ENCODE measurements at regions not wholly inside any gene's neighbourhood (a gene's known extent, or its start where the extent isn't known, plus 50 kb on each side); places are given as distances from the start of the nearest gene placed in this dataset.

DNA sequence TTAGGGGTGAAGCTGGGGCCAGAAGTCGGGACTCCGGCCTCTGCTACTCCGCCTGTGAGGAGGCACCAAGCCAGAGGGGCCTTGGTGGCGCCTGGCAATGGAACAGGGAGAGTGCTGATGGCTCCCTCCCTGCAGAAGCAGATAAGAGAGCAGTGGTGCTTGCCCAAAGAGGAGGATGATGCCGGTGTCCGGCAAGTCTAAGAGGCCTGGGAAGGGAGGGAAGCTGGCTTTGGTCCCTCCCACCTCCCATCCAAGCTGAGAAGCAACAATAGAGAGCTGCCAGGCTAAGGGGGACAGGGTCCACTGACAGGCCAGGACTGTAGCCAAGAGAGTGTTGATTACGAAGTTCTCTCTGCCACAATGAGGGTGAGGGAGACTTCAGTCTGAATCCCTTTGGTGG is 479.5 kb downstream of the TNS1 start:
- H3K4me3 ChIP-seq: no peak overlapping the region
- no peak overlapping the region for H3K27ac ChIP-seq
- DNase-seq (ENCODE audit: low spot score): no peak
- TF ChIP-seq, protein P1, sequence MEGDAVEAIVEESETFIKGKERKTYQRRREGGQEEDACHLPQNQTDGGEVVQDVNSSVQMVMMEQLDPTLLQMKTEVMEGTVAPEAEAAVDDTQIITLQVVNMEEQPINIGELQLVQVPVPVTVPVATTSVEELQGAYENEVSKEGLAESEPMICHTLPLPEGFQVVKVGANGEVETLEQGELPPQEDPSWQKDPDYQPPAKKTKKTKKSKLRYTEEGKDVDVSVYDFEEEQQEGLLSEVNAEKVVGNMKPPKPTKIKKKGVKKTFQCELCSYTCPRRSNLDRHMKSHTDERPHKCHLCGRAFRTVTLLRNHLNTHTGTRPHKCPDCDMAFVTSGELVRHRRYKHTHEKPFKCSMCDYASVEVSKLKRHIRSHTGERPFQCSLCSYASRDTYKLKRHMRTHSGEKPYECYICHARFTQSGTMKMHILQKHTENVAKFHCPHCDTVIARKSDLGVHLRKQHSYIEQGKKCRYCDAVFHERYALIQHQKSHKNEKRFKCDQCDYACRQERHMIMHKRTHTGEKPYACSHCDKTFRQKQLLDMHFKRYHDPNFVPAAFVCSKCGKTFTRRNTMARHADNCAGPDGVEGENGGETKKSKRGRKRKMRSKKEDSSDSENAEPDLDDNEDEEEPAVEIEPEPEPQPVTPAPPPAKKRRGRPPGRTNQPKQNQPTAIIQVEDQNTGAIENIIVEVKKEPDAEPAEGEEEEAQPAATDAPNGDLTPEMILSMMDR (IDR thresholded peaks at IDR 0.05): no peak

DNA sequence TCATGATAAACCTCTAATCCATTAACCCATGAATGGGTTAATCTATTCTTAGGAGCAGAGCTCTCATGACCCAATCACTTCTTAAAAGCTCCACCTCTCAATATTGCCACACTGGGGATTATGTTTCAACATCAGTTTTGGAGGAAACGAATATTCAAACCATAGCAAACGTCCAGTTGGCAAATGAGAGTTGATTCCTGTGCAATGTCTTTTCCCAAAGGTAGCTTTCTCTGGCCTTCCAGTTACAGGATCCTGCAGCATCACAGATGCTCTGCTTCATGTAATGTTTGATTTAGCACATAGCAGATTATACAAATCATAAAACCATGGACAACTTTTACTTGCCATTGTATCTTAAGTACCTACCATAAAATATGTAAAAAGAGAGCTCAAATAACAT is 481.0 kb downstream of the TNS1 start:
- H3K4me3 ChIP-seq: no peak overlapping the region
- DNase-seq (ENCODE audit: low spot score): no peak
- peak overlapping the region in 1 of 2 donors; percentile 29 for H3K27ac ChIP-seq
- TF ChIP-seq, protein P1 (IDR thresholded peaks at IDR 0.05): no peak

DNA sequence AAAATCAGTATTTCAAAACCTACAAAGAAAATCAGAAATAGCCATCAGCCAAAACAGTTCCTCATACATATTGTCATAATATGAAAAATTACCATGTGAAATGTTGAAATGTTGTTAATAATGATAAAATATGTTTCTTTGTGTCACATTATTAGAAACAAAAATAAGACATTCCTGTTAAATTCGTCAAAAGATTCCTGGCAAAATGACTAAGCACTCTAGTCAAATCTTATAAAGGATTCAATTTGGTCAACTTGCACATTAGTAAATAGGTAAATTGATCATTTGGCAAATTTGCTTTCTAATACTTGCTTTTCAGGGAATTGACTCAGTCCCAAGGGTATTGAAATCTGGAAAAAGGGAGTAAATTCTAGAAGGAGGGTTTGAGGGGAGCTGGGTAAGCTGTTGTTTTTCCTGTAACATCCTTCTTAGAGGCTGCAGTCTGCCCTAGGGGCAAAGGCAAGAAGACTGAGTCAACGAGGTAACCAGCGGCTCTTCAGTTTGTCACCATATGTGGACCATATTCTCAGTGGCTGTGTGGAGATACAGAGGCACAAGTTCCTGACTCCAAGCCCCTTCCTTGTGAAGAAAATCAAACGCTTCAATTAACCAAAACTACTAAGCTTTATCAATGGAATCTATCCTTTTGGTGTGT is 482.3 kb downstream of the TNS1 start:
- Histone ChIP-seq H3K4me3 (no peak overlapping the region), H3K27ac (no peak overlapping the region)
- TF ChIP-seq, protein P1 (IDR thresholded peaks at IDR 0.05): no peak
- no peak for DNase-seq (ENCODE audit: low spot score)

DNA sequence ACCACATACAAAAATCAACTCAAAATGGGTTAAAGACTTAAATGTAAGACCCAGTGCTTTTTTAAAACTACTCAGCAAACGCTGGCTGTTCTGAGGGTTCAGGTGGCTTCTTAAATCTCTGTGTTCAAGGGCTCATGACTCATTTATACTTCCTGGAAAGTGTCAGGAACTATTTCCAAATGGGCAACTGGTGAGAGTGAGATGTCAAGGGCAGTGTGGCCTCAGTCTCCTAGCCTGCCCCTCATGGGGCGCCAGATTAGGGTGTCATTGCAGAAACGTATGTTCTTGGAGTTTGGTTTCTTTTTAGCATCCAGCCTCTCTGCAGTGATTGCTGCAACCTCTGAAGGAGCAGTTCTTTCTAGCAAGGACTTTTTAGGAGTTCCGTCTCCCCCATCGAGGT is 485.4 kb downstream of the TNS1 start:
- no peak overlapping the region for H3K4me3 ChIP-seq
- H3K27ac ChIP-seq: no peak overlapping the region
- TF ChIP-seq, protein P1 (IDR thresholded peaks at IDR 0.05): no peak
- DNase-seq (ENCODE audit: low spot score): no peak

DNA sequence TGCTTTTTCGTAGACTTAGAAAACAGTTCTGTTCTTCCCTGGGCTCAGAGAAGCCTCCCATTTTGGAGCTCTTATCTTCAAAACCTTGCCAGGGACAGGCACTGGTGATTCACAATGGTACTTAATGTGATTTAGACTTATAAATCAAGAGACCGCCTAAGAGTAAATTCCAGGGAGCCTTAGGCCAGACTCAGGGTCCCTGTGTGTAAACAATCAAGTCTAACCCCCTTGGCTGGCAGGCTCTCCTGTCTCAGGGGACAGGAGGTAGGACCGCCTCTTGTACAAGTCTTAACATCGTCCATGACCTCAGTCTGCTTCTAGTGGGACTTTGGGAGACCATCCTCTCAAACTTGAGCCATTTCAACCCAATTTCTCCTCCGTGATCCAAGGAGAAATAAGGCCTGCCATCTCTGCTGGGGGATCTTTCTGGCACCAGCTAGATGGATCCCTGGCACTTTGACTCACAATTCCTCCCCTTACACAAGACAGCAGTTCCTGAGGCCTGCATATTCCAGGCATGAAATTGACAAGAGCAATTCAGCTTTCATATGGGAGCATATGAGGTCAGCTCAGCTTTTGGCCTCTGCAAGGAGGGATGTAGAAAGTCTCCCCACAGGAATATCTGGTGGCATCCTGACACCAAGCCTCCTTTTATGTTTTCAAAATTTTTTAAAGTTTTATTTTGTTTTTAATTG is 487.0 kb downstream of the TNS1 start:
- Histone ChIP-seq H3K27ac (no peak overlapping the region), H3K4me3 (no peak overlapping the region)
- no peak for DNase-seq (ENCODE audit: low spot score)
- TF ChIP-seq, protein P1 (IDR thresholded peaks at IDR 0.05): no peak

DNA sequence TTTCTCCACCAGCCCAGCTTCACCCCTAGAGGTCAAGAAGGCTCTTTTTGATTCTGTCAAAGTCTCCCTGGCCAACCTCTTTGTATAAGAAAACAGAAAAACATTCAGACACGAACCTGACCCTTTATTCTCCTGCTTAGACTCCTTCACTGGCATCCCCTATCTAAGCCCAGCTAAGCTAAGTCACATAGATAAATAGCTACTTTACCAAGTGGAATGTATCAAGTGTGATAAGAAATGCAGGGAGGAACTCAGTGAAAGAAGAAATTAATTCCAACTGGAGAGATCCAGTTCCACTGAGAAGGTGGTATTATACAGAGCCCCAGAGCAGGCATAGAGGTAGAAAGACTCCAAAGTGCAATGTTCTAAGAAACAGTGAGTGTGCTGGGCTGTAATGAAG is 489.5 kb downstream of the TNS1 start:
- TF ChIP-seq, protein P1 (IDR thresholded peaks at IDR 0.05): no peak
- no peak overlapping the region for H3K27ac ChIP-seq
- DNase-seq (ENCODE audit: low spot score): no peak
- H3K4me3 ChIP-seq: no peak overlapping the region

DNA sequence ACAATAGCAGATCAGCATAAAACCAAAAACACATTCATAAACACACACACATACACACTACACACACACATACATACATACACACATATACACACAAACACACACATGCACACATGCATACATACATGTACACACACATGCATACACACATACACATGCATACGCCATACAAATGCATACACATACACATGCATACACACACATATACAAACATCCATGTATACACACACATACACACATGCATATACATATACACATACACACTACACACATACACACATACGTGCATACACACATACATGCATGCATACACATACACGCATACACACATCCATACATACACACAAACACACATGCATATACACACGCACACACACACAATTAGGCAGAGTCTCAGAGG is 490.1 kb downstream of the TNS1 start:
- Histone ChIP-seq H3K27ac (no peak overlapping the region), H3K4me3 (no peak overlapping the region)
- DNase-seq (ENCODE audit: low spot score): no peak
- TF ChIP-seq, protein P1 (IDR thresholded peaks at IDR 0.05): no peak

Data from coronary artery (tissue), 2 donors.